Transverse colon (tissue), 4 donors: ENCODE measurements at regions not wholly inside any gene's neighbourhood (a gene's known extent, or its start where the extent isn't known, plus 50 kb on each side); places are given as distances from the start of the nearest gene placed in this dataset.

ENCODE experiments used
- CTCF ChIP-seq, 5 experiments: fragments of 200-600 bp in 3 of 5; fragments of 450-650 bp in 2 of 5; sonication (generic) in 3 of 5; IDR thresholded peaks; 1 replicate in 2 of 5; 2 replicates in 3 of 5; pipeline ENCODE4 v1.5.1; 2016 to 2017; ENCODE audit warnings: antibody characterized with exemption in 5 of 5, inconsistent platforms in 3 of 5, mild to moderate bottlenecking in 2 of 5, moderate library complexity in 1 of 5
- POLR2A ChIP-seq: fragments of 450-650 bp; IDR thresholded peaks from one replicate; pipeline ENCODE4 v1.6.1; 2016; ENCODE audit warnings: antibody characterized with exemption, mild to moderate bottlenecking, moderate library complexity
- POLR2AphosphoS5 ChIP-seq, 3 donors: sonication (generic); formaldehyde crosslinking; IDR thresholded peaks; one replicate each; pipeline ENCODE4 v1.6.1; 2016; ENCODE audit warnings: antibody characterized with exemption in 3 of 3

DNA sequence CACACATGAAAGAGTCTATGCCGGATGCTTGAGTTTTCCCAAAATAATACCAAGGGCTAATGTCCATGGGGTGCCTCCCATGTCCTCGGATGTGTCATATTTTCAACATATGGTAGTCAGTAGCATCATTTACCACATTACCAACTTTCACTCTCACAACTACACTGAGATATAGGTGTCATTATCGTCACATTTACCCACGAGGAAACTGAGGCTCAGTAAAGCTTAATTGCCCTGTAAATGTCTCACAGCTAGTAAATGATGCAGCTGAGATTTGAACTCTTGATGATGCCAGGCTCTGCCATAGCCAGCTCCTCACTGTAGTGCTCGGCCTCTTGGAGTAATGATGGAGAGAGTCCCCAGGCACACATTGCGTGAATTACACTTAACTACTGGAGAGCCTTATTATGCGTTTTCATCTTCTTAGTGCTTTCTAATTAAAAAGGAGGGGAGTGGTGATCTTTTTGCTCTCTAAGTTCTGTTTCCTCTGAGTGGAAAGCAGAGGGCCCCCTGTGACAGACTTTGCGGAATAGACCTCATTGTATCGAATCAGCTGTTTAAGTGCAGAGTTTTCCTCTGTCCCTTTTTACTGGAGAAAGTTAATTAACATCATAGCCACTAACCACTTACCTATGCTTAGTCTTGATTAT is 142.0 kb upstream of the SLCO3A1 start:
- TF ChIP-seq CTCF (IDR thresholded peaks at IDR 0.05) (no peak), POLR2AphosphoS5 (IDR thresholded peaks at IDR 0.05) (no peak), POLR2A (no peak)
